ENCODE measurements at regions not wholly inside any gene's neighbourhood (a gene's known extent, or its start where the extent isn't known, plus 50 kb on each side); places are given as distances from the start of the nearest gene placed in this dataset.

- no peak overlapping the region for H3K27ac ChIP-seq
- H3K9me3 ChIP-seq (ENCODE audit: severe bottlenecking) = no peaks in the 10 kb centered on the region
- TF ChIP-seq CTCF (IDR thresholded peaks at IDR 0.05; ENCODE audit: low read depth, low read length) = no peak
- no peak overlapping the region for H3K4me3 ChIP-seq (ENCODE audit: low read depth, low read length)
- no peaks in the 10 kb centered on the region for H3K36me3 ChIP-seq
- no peak for DNase-seq
- no peaks in the 10 kb centered on the region for H3K27me3 ChIP-seq (ENCODE audit: insufficient read depth, low read depth, severe bottlenecking)
These were observed 79.4 kb upstream of the TTC29 start for GRCh38 chr4:147025042-147025441.

GRCh38 chr4:147029296-147029695, 83.6 kb upstream of the TTC29 start:
- Histone ChIP-seq H3K36me3 (no peaks in the 10 kb centered on the region), H3K9me3 (ENCODE audit: severe bottlenecking) (no peaks in the 10 kb centered on the region), H3K27me3 (ENCODE audit: insufficient read depth, low read depth, severe bottlenecking) (no peaks in the 10 kb centered on the region), H3K4me3 (ENCODE audit: low read depth, low read length) (no peak overlapping the region), H3K27ac (no peak overlapping the region)
- no peak for DNase-seq
- TF ChIP-seq CTCF (IDR thresholded peaks at IDR 0.05; ENCODE audit: low read depth, low read length) = no peak

GRCh38 chr4:147034372-147034771, 88.7 kb upstream of the TTC29 start:
- TF ChIP-seq CTCF (IDR thresholded peaks at IDR 0.05; ENCODE audit: low read depth, low read length) = no peak
- H3K4me3 ChIP-seq (ENCODE audit: low read depth, low read length) = no peak overlapping the region

GRCh38 chr4:147037069-147037468, 91.4 kb upstream of the TTC29 start:
- no peaks in the 10 kb centered on the region for H3K27me3 ChIP-seq (ENCODE audit: insufficient read depth, low read depth, severe bottlenecking)
- no peak overlapping the region for H3K4me3 ChIP-seq (ENCODE audit: low read depth, low read length)
- TF ChIP-seq CTCF (IDR thresholded peaks at IDR 0.05; ENCODE audit: low read depth, low read length) = no peak
- H3K36me3 ChIP-seq = no peaks in the 10 kb centered on the region
- H3K9me3 ChIP-seq (ENCODE audit: severe bottlenecking) = no peaks in the 10 kb centered on the region
- DNase-seq = no peak
- no peak overlapping the region for H3K27ac ChIP-seq

More at GRCh38 chr4:147034372-147034771, 88.7 kb upstream of the TTC29 start:
- no peaks in the 10 kb centered on the region for H3K36me3 ChIP-seq
- no peak overlapping the region for H3K27ac ChIP-seq
- no peaks in the 10 kb centered on the region for H3K9me3 ChIP-seq (ENCODE audit: severe bottlenecking)
- no peaks in the 10 kb centered on the region for H3K27me3 ChIP-seq (ENCODE audit: insufficient read depth, low read depth, severe bottlenecking)
- DNase-seq = no peak

- Histone ChIP-seq H3K27me3 (ENCODE audit: insufficient read depth, low read depth, severe bottlenecking) (no peaks in the 10 kb centered on the region), H3K4me3 (ENCODE audit: low read depth, low read length) (no peak overlapping the region), H3K9me3 (ENCODE audit: severe bottlenecking) (no peaks in the 10 kb centered on the region), H3K27ac (no peak overlapping the region), H3K36me3 (no peaks in the 10 kb centered on the region)
- no peak for TF ChIP-seq CTCF (IDR thresholded peaks at IDR 0.05; ENCODE audit: low read depth, low read length)
- peak; percentile 72 for DNase-seq
These were observed 94.4 kb upstream of the TTC29 start for GRCh38 chr4:147039976-147040575.

GRCh38 chr4:147040874-147041273, 95.2 kb upstream of the TTC29 start:
- TF ChIP-seq CTCF (IDR thresholded peaks at IDR 0.05; ENCODE audit: low read depth, low read length) = no peak
- Histone ChIP-seq H3K4me3 (ENCODE audit: low read depth, low read length) (no peak overlapping the region), H3K27me3 (ENCODE audit: insufficient read depth, low read depth, severe bottlenecking) (no peaks in the 10 kb centered on the region), H3K27ac (no peak overlapping the region), H3K36me3 (no peaks in the 10 kb centered on the region), H3K9me3 (ENCODE audit: severe bottlenecking) (no peaks in the 10 kb centered on the region)
- no peak for DNase-seq
